Activated T-cell treated with anti-CD3 and anti-CD28 coated beads, Interleukin-2, amount 50 U/mL, for 24 hours (primary cell): ENCODE measurements at regions not wholly inside any gene's neighbourhood (a gene's known extent, or its start where the extent isn't known, plus 50 kb on each side); places are given as distances from the start of the nearest gene placed in this dataset.
A peak's percentile ranks its signal among the peaks of the same experiment; 100 is the strongest.

ENCODE experiments used
- DNase-seq: peaks from one replicate; pipeline ENCODE4 v3.0.0-alpha.2; 2020
- H3K27ac Mint-ChIP-seq: 2 replicates; pipeline ENCODE4 v1.8.0; 2020; ENCODE audit warnings: mild to moderate bottlenecking, mixed read lengths
- H3K27me3 Mint-ChIP-seq: 2 replicates; pipeline ENCODE4 v1.8.0; 2020; ENCODE audit warnings: mixed read lengths
- H3K36me3 Mint-ChIP-seq: 2 replicates; pipeline ENCODE4 v1.8.0; 2020; ENCODE audit warnings: low read depth, mixed read lengths
- H3K4me1 Mint-ChIP-seq: 2 replicates; pipeline ENCODE4 v1.8.0; 2020; ENCODE audit warnings: low read depth, mixed read lengths
- H3K4me3 Mint-ChIP-seq: 2 replicates; pipeline ENCODE4 v1.8.0; 2020; ENCODE audit warnings: mild to moderate bottlenecking, moderate library complexity, mixed read lengths
- H3K9me3 Mint-ChIP-seq: 2 replicates; pipeline ENCODE4 v1.8.0; 2020; ENCODE audit warnings: mixed read lengths

GRCh38 chr2:182625814-182626213, 90.2 kb upstream of the DNAJC10 start:
- Mint-ChIP-seq H3K4me1 (no peaks in the 10 kb centered on the region), H3K27ac (no peak overlapping the region), H3K4me3 (no peak overlapping the region), H3K36me3 (no peaks in the 10 kb centered on the region), H3K27me3 (peaks cover 5% of the 10 kb centered on the region), H3K9me3 (no peaks in the 10 kb centered on the region)
- DNase-seq: no peak

GRCh38 chr2:182628916-182629315, 87.1 kb upstream of the DNAJC10 start:
- Mint-ChIP-seq H3K27me3 (peaks cover 11% of the 10 kb centered on the region), H3K27ac (no peak overlapping the region), H3K4me1 (no peaks in the 10 kb centered on the region), H3K36me3 (no peaks in the 10 kb centered on the region), H3K9me3 (no peaks in the 10 kb centered on the region), H3K4me3 (no peak overlapping the region)
- DNase-seq: no peak

GRCh38 chr2:182630207-182630606, 85.8 kb upstream of the DNAJC10 start:
- no peaks in the 10 kb centered on the region for H3K4me1 Mint-ChIP-seq
- no peaks in the 10 kb centered on the region for H3K9me3 Mint-ChIP-seq
- peaks cover 11% of the 10 kb centered on the region for H3K27me3 Mint-ChIP-seq
- no peak overlapping the region for H3K4me3 Mint-ChIP-seq
- H3K27ac Mint-ChIP-seq: no peak overlapping the region
- no peaks in the 10 kb centered on the region for H3K36me3 Mint-ChIP-seq
- no peak for DNase-seq

- Mint-ChIP-seq H3K36me3 (no peaks in the 10 kb centered on the region), H3K27ac (no peak overlapping the region), H3K27me3 (peaks cover 11% of the 10 kb centered on the region), H3K4me3 (no peak overlapping the region), H3K9me3 (no peaks in the 10 kb centered on the region), H3K4me1 (no peaks in the 10 kb centered on the region)
- no peak for DNase-seq
Observed at GRCh38 chr2:182631299-182631698, 84.8 kb upstream of the DNAJC10 start.

DNA sequence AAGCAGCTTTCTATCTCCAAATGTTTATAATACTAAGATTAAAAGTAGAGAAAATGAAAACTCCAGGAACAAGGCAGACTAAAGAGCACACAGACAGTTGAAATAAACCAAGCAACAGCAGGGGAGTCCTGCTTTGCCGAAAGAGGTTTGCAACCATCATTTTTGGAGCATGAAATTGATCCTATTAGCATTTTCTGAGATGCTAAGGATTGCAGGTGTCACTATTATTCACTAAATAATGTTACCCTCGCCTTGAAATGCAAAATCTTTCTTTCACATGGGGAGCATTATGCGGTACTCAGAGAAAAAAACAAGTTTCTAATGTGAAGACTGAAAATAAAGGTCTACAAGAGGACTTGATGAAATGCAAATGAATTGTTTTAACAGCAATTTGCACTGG, 81.7 kb upstream of the DNAJC10 start:
- Mint-ChIP-seq H3K4me1 (no peaks in the 10 kb centered on the region), H3K27me3 (peaks cover 18% of the 10 kb centered on the region), H3K27ac (no peak overlapping the region), H3K36me3 (no peaks in the 10 kb centered on the region), H3K4me3 (no peak overlapping the region), H3K9me3 (no peaks in the 10 kb centered on the region)
- DNase-seq: no peak

DNA sequence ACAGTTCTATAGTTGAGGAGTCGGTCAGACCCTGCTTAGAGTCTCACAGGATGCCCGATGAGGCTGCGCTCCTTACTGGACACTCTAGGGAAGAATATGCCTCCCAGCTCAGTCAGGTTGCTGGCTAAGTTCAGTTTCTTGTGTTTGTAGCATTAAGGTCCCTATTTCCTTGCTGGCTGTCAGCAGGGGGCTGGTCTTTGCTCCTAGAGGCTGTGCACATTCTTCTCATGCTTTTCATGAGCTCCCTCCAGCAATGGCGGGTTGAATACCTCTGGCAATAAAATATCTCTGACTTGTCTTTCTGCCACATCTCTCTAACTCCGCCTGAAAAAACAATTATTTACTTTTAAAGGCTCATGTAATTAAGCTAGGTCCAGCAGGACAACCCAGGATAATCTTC, 79.4 kb upstream of the DNAJC10 start:
- Mint-ChIP-seq H3K36me3 (no peaks in the 10 kb centered on the region), H3K4me3 (no peak overlapping the region), H3K4me1 (no peaks in the 10 kb centered on the region), H3K9me3 (no peaks in the 10 kb centered on the region), H3K27me3 (peaks cover 15% of the 10 kb centered on the region), H3K27ac (no peak overlapping the region)
- DNase-seq: no peak

DNA sequence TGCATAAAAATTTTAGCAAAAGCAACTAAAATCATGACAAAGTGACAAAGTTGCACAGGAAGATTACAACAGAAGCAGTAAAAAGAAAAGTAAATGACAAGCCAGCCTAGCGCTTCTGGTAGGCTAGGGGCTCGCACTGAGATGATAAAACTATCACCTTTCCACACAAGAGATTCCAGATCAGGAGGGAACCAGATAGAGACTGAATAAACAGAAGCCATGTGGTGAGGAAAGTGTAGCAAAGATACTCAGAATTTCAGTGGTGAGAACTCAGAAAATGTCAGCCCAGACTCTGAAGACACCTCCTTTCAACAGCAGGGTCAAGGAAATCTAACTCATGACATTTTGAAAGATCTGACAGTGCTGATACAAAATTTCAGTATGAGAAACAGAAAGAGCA, 77.4 kb upstream of the DNAJC10 start:
- Mint-ChIP-seq H3K4me1 (no peaks in the 10 kb centered on the region), H3K4me3 (no peak overlapping the region), H3K36me3 (no peaks in the 10 kb centered on the region), H3K27me3 (peaks cover 13% of the 10 kb centered on the region), H3K27ac (no peak overlapping the region), H3K9me3 (no peaks in the 10 kb centered on the region)
- no peak for DNase-seq

- Mint-ChIP-seq H3K4me3 (no peak overlapping the region), H3K4me1 (no peaks in the 10 kb centered on the region), H3K27ac (no peak overlapping the region), H3K36me3 (no peaks in the 10 kb centered on the region), H3K27me3 (peaks cover 12% of the 10 kb centered on the region), H3K9me3 (no peaks in the 10 kb centered on the region)
- DNase-seq: no peak
Observed at GRCh38 chr2:182639971-182640370, 76.1 kb upstream of the DNAJC10 start.

GRCh38 chr2:182642328-182642727, 73.7 kb upstream of the DNAJC10 start:
- Mint-ChIP-seq H3K36me3 (no peaks in the 10 kb centered on the region), H3K27me3 (peaks cover 3% of the 10 kb centered on the region), H3K4me3 (no peak overlapping the region), H3K27ac (no peak overlapping the region), H3K9me3 (no peaks in the 10 kb centered on the region), H3K4me1 (no peaks in the 10 kb centered on the region)
- DNase-seq: peak; percentile 35

GRCh38 chr2:182646763-182647498, 69.1 kb upstream of the DNAJC10 start:
- no peak for DNase-seq
- Mint-ChIP-seq H3K4me3 (no peak overlapping the region), H3K36me3 (no peaks in the 10 kb centered on the region), H3K4me1 (no peaks in the 10 kb centered on the region), H3K27me3 (no peaks in the 10 kb centered on the region), H3K9me3 (no peaks in the 10 kb centered on the region), H3K27ac (no peak overlapping the region)

- DNase-seq: no peak
- Mint-ChIP-seq H3K4me1 (peaks cover 5% of the 10 kb centered on the region), H3K36me3 (no peaks in the 10 kb centered on the region), H3K9me3 (no peaks in the 10 kb centered on the region), H3K27me3 (no peaks in the 10 kb centered on the region), H3K4me3 (no peak overlapping the region), H3K27ac (no peak overlapping the region)
Observed at GRCh38 chr2:182647499-182647787, 68.6 kb upstream of the DNAJC10 start.

- no peaks in the 10 kb centered on the region for H3K27me3 Mint-ChIP-seq
- H3K9me3 Mint-ChIP-seq: no peaks in the 10 kb centered on the region
- no peak overlapping the region for H3K27ac Mint-ChIP-seq
- peaks cover 8% of the 10 kb centered on the region for H3K4me1 Mint-ChIP-seq
- DNase-seq: no peak
- H3K36me3 Mint-ChIP-seq: no peaks in the 10 kb centered on the region
- H3K4me3 Mint-ChIP-seq: no peak overlapping the region
Observed at GRCh38 chr2:182649316-182649715, 66.7 kb upstream of the DNAJC10 start.

GRCh38 chr2:182650704-182651103, 65.4 kb upstream of the DNAJC10 start:
- Mint-ChIP-seq H3K27ac (no peak overlapping the region), H3K4me3 (no peak overlapping the region)
- DNase-seq: no peak

DNA sequence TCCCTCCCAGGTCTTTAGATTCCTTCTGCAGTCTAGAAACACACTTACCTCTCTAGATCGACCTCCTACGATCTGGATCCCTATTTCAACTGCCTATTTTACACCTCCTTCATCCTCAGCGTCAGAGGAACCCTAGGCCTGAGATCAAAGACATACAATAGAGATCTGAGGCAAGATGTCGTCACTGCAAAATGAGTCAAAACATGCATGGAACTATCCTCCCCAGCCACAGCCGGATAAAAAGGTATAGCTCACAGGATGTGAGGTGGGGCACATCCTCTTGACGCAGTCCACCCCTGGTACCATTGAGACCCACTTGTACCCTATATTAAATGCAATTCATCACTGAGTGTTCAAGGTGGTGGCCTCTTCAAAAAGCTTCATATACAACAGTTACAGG, 63.7 kb upstream of the DNAJC10 start:
- Mint-ChIP-seq H3K36me3 (no peaks in the 10 kb centered on the region), H3K4me3 (no peak overlapping the region), H3K4me1 (peaks cover 8% of the 10 kb centered on the region), H3K9me3 (no peaks in the 10 kb centered on the region), H3K27me3 (peaks cover 6% of the 10 kb centered on the region), H3K27ac (no peak overlapping the region)
- DNase-seq: no peak

More at GRCh38 chr2:182650704-182651103, 65.4 kb upstream of the DNAJC10 start:
- no peaks in the 10 kb centered on the region for H3K36me3 Mint-ChIP-seq
- H3K4me1 Mint-ChIP-seq: peaks cover 8% of the 10 kb centered on the region
- peaks cover 6% of the 10 kb centered on the region for H3K27me3 Mint-ChIP-seq
- no peaks in the 10 kb centered on the region for H3K9me3 Mint-ChIP-seq

GRCh38 chr2:182655750-182656149, 60.3 kb upstream of the DNAJC10 start:
- no peak overlapping the region for H3K27ac Mint-ChIP-seq
- H3K4me1 Mint-ChIP-seq: peaks cover 8% of the 10 kb centered on the region
- no peak overlapping the region for H3K4me3 Mint-ChIP-seq
- peaks cover 18% of the 10 kb centered on the region for H3K27me3 Mint-ChIP-seq
- no peak for DNase-seq
- no peaks in the 10 kb centered on the region for H3K9me3 Mint-ChIP-seq
- H3K36me3 Mint-ChIP-seq: no peaks in the 10 kb centered on the region

DNA sequence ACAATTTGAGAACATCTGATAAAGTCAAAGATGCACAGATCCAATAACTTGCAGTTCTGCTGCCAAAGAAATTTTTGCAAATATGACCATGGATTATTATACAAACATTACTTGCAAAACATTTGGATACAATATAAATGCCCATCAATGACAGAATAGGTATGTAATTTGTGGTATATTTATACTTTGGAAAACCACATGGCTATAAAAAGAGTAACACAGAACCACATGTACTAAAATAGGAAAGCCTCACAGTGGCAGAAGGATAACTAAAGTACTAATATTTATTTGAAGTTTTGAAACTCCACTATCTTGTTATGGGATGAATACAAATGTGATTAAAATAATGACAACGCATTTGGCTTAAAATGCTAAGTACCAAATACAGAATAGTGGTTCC, 51.8 kb upstream of the DNAJC10 start:
- DNase-seq: no peak
- H3K36me3 Mint-ChIP-seq: no peaks in the 10 kb centered on the region
- peaks cover 8% of the 10 kb centered on the region for H3K4me1 Mint-ChIP-seq
- peaks cover 6% of the 10 kb centered on the region for H3K27me3 Mint-ChIP-seq
- H3K27ac Mint-ChIP-seq: no peak overlapping the region
- H3K9me3 Mint-ChIP-seq: no peaks in the 10 kb centered on the region
- no peak overlapping the region for H3K4me3 Mint-ChIP-seq
